ENCODE measurements at regions not wholly inside any gene's neighbourhood (a gene's known extent, or its start where the extent isn't known, plus 50 kb on each side); places are given as distances from the start of the nearest gene placed in this dataset.

- TF ChIP-seq CTCF (IDR thresholded peaks at IDR 0.05; ENCODE audit: low read depth, low read length) (no peak), POLR2A (IDR thresholded peaks at IDR 0.05; ENCODE audit: extremely low read depth, insufficient read length) (no peak), MYC (IDR thresholded peaks at IDR 0.05; ENCODE audit: low read depth, low read length) (no peak), MAX (IDR thresholded peaks at IDR 0.05; ENCODE audit: low read depth, low read length) (no peak)
- no peak for DNase-seq (ENCODE audit: low read depth)
- no peak overlapping the region for H3K4me3 ChIP-seq (ENCODE audit: low read depth, low read length)
Measured at GRCh38 chr12:77540097-77540496, 290.6 kb upstream of the NAV3 start.

- DNase-seq (ENCODE audit: low read depth), result peak; percentile 7
Measured at GRCh38 chr12:77537663-77538062, 293.0 kb upstream of the NAV3 start.

GRCh38 chr12:77535734-77536133, 295.0 kb upstream of the NAV3 start:
- DNase-seq (ENCODE audit: low read depth), result no peak
- no peak overlapping the region for H3K4me3 ChIP-seq (ENCODE audit: low read depth, low read length)
- no peak for TF ChIP-seq POLR2A (IDR thresholded peaks at IDR 0.05; ENCODE audit: extremely low read depth, insufficient read length)

More at GRCh38 chr12:77537663-77538062, 293.0 kb upstream of the NAV3 start:
- no peak overlapping the region for H3K4me3 ChIP-seq (ENCODE audit: low read depth, low read length)
- TF ChIP-seq MYC (IDR thresholded peaks at IDR 0.05; ENCODE audit: low read depth, low read length) (no peak), CTCF (IDR thresholded peaks at IDR 0.05; ENCODE audit: low read depth, low read length) (no peak), MAX (IDR thresholded peaks at IDR 0.05; ENCODE audit: low read depth, low read length) (no peak), POLR2A (IDR thresholded peaks at IDR 0.05; ENCODE audit: extremely low read depth, insufficient read length) (no peak)

- DNase-seq (ENCODE audit: low read depth), result no peak
Measured at GRCh38 chr12:77531912-77532311, 298.8 kb upstream of the NAV3 start.

GRCh38 chr12:77522247-77522646, 308.4 kb upstream of the NAV3 start:
- no peak for TF ChIP-seq MAX (IDR thresholded peaks at IDR 0.05; ENCODE audit: low read depth, low read length)
- TF ChIP-seq MYC (IDR thresholded peaks at IDR 0.05; ENCODE audit: low read depth, low read length), result no peak
- TF ChIP-seq CTCF (IDR thresholded peaks at IDR 0.05; ENCODE audit: low read depth, low read length), result no peak
- TF ChIP-seq POLR2A (IDR thresholded peaks at IDR 0.05; ENCODE audit: extremely low read depth, insufficient read length), result no peak

More at GRCh38 chr12:77531912-77532311, 298.8 kb upstream of the NAV3 start:
- TF ChIP-seq MYC (IDR thresholded peaks at IDR 0.05; ENCODE audit: low read depth, low read length) (no peak), POLR2A (IDR thresholded peaks at IDR 0.05; ENCODE audit: extremely low read depth, insufficient read length) (no peak), CTCF (IDR thresholded peaks at IDR 0.05; ENCODE audit: low read depth, low read length) (no peak), MAX (IDR thresholded peaks at IDR 0.05; ENCODE audit: low read depth, low read length) (no peak)
- H3K4me3 ChIP-seq (ENCODE audit: low read depth, low read length), result no peak overlapping the region

GRCh38 chr12:77521508-77522115, 309.1 kb upstream of the NAV3 start:
- no peak for DNase-seq (ENCODE audit: low read depth)
- TF ChIP-seq CTCF (IDR thresholded peaks at IDR 0.05; ENCODE audit: low read depth, low read length), result no peak
- no peak for TF ChIP-seq MAX (IDR thresholded peaks at IDR 0.05; ENCODE audit: low read depth, low read length)
- no peak for TF ChIP-seq MYC (IDR thresholded peaks at IDR 0.05; ENCODE audit: low read depth, low read length)
- TF ChIP-seq POLR2A (IDR thresholded peaks at IDR 0.05; ENCODE audit: extremely low read depth, insufficient read length), result no peak
- no peak overlapping the region for H3K4me3 ChIP-seq (ENCODE audit: low read depth, low read length)

More at GRCh38 chr12:77522247-77522646, 308.4 kb upstream of the NAV3 start:
- no peak overlapping the region for H3K4me3 ChIP-seq (ENCODE audit: low read depth, low read length)
- no peak for DNase-seq (ENCODE audit: low read depth)
